ENCODE measurements at regions not wholly inside any gene's neighbourhood (a gene's known extent, or its start where the extent isn't known, plus 50 kb on each side); places are given as distances from the start of the nearest gene placed in this dataset.

DNA sequence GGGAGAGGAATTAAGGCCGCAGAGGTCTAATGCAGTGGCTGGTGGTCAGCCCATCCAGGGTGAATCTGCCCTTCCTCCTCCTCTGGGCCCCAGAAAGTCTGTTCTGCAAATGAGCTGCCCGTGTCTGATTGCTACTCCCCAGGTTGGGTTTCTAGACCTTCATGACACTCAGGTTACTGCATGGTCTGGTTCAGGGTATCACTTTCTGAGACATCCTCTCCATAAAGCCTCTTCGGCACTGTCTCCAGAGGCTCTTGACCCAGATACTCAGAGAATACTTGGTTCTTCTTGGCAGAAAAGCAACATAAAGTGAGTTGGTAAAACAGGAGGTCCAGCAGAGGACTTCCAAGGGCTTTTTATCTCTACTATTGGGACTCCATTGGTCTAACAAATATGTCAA, 62.5 kb upstream of the GDNF start:
- Histone ChIP-seq H3K27ac (ENCODE audit: low read length) (no peak overlapping the region), H3K27me3 (ENCODE audit: control insufficient read depth, insufficient read depth, low read length) (peaks cover 3% of the 10 kb centered on the region), H3K36me3 (ENCODE audit: control insufficient read depth, insufficient read depth, low read length) (no peaks in the 10 kb centered on the region), H3K9me3 (ENCODE audit: control insufficient read depth, insufficient read depth, low read depth, low read length) (no peaks in the 10 kb centered on the region), H3K4me1 (ENCODE audit: control insufficient read depth, insufficient read depth, low read length) (no peaks in the 10 kb centered on the region), H3K4me3 (ENCODE audit: low read depth in 2 of 2, low read length in 2 of 2) (no peak overlapping the region)
- in situ Hi-C loops (cut with HindIII; ENCODE audit: low pct_unique_long_range_greater_than_20kb, low sequenced_read_pairs) (no loop called here), intact Hi-C loops (cut with micrococcal nuclease; ENCODE audit: unreplicated experiment) (no loop called here)
- DNase-seq (ENCODE audit: low read depth, low spot score) = no peak
- CTCF ChIA-PET = no interaction called here
- TF ChIP-seq POLR2AphosphoS5 (IDR thresholded peaks at IDR 0.05; ENCODE audit: low read depth, low read length) (no peak), SIN3A (IDR thresholded peaks at IDR 0.05; ENCODE audit: borderline replicate concordance, insufficient read depth, low read depth, low read length) (no peak), CTCF (IDR thresholded peaks at IDR 0.05) (no peak), TCF7L2 (IDR thresholded peaks at IDR 0.05; ENCODE audit: low read depth, low read length) (no peak)
- TF ChIP-seq, protein P1, sequence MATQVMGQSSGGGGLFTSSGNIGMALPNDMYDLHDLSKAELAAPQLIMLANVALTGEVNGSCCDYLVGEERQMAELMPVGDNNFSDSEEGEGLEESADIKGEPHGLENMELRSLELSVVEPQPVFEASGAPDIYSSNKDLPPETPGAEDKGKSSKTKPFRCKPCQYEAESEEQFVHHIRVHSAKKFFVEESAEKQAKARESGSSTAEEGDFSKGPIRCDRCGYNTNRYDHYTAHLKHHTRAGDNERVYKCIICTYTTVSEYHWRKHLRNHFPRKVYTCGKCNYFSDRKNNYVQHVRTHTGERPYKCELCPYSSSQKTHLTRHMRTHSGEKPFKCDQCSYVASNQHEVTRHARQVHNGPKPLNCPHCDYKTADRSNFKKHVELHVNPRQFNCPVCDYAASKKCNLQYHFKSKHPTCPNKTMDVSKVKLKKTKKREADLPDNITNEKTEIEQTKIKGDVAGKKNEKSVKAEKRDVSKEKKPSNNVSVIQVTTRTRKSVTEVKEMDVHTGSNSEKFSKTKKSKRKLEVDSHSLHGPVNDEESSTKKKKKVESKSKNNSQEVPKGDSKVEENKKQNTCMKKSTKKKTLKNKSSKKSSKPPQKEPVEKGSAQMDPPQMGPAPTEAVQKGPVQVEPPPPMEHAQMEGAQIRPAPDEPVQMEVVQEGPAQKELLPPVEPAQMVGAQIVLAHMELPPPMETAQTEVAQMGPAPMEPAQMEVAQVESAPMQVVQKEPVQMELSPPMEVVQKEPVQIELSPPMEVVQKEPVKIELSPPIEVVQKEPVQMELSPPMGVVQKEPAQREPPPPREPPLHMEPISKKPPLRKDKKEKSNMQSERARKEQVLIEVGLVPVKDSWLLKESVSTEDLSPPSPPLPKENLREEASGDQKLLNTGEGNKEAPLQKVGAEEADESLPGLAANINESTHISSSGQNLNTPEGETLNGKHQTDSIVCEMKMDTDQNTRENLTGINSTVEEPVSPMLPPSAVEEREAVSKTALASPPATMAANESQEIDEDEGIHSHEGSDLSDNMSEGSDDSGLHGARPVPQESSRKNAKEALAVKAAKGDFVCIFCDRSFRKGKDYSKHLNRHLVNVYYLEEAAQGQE (IDR thresholded peaks at IDR 0.05; ENCODE audit: insufficient read depth in 1 of 2, low read depth in 2 of 2, low read length in 1 of 2) = no peak
- BruUV-seq (replicated peaks) = no TSS peak
- ATAC-seq = no peak
- POLR2A ChIA-PET = no interaction called here

GRCh38 chr5:37900692-37901091, 60.9 kb upstream of the GDNF start:
- ChIA-PET CTCF (no interaction called here), POLR2A (no interaction called here)
- BruUV-seq (replicated peaks) = no TSS peak
- H3K4me1 ChIP-seq (ENCODE audit: control insufficient read depth, insufficient read depth, low read length) = no peaks in the 10 kb centered on the region
- H3K27ac ChIP-seq (ENCODE audit: low read length) = no peak overlapping the region
- peaks cover 3% of the 10 kb centered on the region for H3K27me3 ChIP-seq (ENCODE audit: control insufficient read depth, insufficient read depth, low read length)
- DNase-seq (ENCODE audit: low read depth, low spot score) = no peak
- intact Hi-C loops (cut with micrococcal nuclease; ENCODE audit: unreplicated experiment) = no loop called here
- H3K4me3 ChIP-seq (ENCODE audit: low read depth in 2 of 2, low read length in 2 of 2) = no peak overlapping the region
- TF ChIP-seq SIN3A (IDR thresholded peaks at IDR 0.05; ENCODE audit: borderline replicate concordance, insufficient read depth, low read depth, low read length) (no peak), TCF7L2 (IDR thresholded peaks at IDR 0.05; ENCODE audit: low read depth, low read length) (no peak), POLR2AphosphoS5 (IDR thresholded peaks at IDR 0.05; ENCODE audit: low read depth, low read length) (no peak), CTCF (IDR thresholded peaks at IDR 0.05) (no peak)
- TF ChIP-seq, protein P1 (IDR thresholded peaks at IDR 0.05; ENCODE audit: insufficient read depth in 1 of 2, low read depth in 2 of 2, low read length in 1 of 2) = no peak
- no peak for ATAC-seq
- no peaks in the 10 kb centered on the region for H3K9me3 ChIP-seq (ENCODE audit: control insufficient read depth, insufficient read depth, low read depth, low read length)
- in situ Hi-C loops (cut with HindIII; ENCODE audit: low pct_unique_long_range_greater_than_20kb, low sequenced_read_pairs) = no loop called here
- no peaks in the 10 kb centered on the region for H3K36me3 ChIP-seq (ENCODE audit: control insufficient read depth, insufficient read depth, low read length)
